AG04449 (cell line): ENCODE measurements at regions not wholly inside any gene's neighbourhood (a gene's known extent, or its start where the extent isn't known, plus 50 kb on each side); places are given as distances from the start of the nearest gene placed in this dataset.

Experiments used
- CTCF ChIA-PET: fragments of 350-600 bp; formaldehyde crosslinking; extraction: SDS; loops from one replicate; lab custom pipeline; 2021; ENCODE audit warnings: antibody characterized with exemption; lab: Yijun Ruan, JAX
- POLR2A ChIA-PET: fragments of 400-600, 350-600 bp; formaldehyde crosslinking; extraction: SDS; loops from one replicate; lab custom pipeline; 2020; ENCODE audit warnings: antibody characterized with exemption, inconsistent platforms; lab: Yijun Ruan, JAX
- DNase-seq: peaks from one replicate; pipeline ENCODE4 v3.0.0-alpha.2; 2010; ENCODE audit warnings: low read depth, low spot score
- H3K4me3 ChIP-seq: 2 replicates; pipeline ENCODE4 v1.5.1; 2011; ENCODE audit warnings: low read depth, mild to moderate bottlenecking, control low read depth, low read length
- TF ChIP-seq, protein P1 (sequence below): IDR thresholded peaks from one replicate; pipeline ENCODE4 v1.5.1; 2011; ENCODE audit warnings: mild to moderate bottlenecking, moderate library complexity, low read length, control low read depth, inconsistent platforms; ENCODE audit not compliant: insufficient read depth; ENCODE audit errors: missing control alignments

DNA sequence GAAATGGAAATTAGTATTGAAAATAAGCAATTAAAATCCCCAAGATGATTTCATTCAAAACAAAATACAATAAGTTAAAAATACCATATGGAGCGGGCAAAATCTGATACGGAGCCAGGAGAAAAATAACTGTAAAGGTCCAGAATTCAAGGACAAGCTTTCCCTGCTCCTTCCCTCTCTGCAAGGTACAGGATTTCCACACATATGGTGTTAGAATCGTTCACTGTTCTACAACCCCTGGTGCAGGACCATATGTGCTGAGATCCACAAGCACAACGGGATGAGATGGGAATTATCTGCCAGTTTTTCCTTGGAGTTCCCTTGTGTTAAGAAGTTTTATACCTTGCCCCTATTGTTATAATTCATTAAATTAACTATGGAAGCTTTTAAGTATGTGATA is 94.7 kb upstream of the DMAC1 start:
- TF ChIP-seq, protein P1, sequence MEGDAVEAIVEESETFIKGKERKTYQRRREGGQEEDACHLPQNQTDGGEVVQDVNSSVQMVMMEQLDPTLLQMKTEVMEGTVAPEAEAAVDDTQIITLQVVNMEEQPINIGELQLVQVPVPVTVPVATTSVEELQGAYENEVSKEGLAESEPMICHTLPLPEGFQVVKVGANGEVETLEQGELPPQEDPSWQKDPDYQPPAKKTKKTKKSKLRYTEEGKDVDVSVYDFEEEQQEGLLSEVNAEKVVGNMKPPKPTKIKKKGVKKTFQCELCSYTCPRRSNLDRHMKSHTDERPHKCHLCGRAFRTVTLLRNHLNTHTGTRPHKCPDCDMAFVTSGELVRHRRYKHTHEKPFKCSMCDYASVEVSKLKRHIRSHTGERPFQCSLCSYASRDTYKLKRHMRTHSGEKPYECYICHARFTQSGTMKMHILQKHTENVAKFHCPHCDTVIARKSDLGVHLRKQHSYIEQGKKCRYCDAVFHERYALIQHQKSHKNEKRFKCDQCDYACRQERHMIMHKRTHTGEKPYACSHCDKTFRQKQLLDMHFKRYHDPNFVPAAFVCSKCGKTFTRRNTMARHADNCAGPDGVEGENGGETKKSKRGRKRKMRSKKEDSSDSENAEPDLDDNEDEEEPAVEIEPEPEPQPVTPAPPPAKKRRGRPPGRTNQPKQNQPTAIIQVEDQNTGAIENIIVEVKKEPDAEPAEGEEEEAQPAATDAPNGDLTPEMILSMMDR, result no peak
- no peak overlapping the region for H3K4me3 ChIP-seq
- ChIA-PET POLR2A (no interaction called here), CTCF (no interaction called here)
- no peak for DNase-seq

DNA sequence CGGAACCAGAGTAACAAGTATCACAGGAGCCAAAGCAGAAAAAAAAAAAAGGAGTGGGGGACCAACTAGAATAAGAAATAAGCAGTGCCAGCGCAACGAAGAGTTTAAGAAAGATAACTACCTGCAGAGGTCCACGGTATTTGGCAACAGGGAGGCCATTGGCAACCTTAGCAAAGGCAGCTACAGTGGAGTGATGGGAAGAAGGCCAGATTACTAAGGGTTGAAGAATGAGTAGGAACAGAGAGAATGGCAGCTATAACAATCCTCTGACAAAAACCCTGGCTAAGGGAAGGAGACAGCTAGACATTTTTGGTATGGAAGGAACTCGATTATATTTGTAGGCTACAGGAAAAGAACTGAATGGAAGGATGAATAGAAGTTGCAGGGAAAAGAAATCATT is 93.4 kb upstream of the DMAC1 start:
- TF ChIP-seq, protein P1, result no peak
- ChIA-PET CTCF (no interaction called here), POLR2A (no interaction called here)
- DNase-seq, result no peak
- no peak overlapping the region for H3K4me3 ChIP-seq

DNA sequence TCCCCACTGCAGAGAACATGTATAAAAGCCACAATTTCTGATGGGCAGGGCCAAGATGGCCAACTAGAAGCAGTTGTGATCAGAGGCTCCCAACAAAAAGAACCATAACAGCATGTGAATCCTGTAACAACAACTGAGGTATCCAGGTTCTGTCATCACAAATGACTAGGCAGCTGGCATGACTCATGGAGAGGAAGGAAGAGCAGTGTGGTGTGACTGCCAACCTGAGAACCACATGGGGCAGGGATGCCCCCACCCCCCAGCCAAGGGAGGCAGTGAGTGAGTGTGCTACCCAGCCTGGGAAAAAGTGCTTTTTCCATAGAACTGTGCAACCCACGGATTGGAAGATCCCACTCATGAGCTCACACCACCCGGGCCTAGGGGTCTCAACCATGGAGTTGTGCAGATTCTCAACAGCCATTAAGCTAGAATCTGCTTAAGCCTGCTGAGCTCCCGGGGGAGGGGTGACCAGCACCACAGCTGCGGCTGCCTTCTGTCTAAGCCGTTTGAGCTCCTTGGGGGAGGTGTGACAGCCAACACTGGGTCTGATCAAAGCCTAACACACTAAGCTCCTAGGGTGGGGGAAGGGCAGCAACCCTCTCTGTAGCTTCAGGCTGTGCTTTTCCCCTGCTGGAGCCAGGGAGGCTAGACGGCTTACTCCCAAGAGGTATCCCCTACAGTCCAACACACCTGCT is 80.1 kb upstream of the DMAC1 start:
- DNase-seq, result no peak
- no peak overlapping the region for H3K4me3 ChIP-seq
- TF ChIP-seq, protein P1, result no peak
- ChIA-PET POLR2A (no interaction called here), CTCF (no interaction called here)

- POLR2A ChIA-PET, result no interaction called here
- CTCF ChIA-PET, result no interaction called here
These were observed 72.6 kb upstream of the DMAC1 start for GRCh38 chr9:7871977-7872730.

GRCh38 chr9:7869340-7869739 is 69.8 kb upstream of the DMAC1 start:
- ChIA-PET POLR2A (no interaction called here), CTCF (no interaction called here)
- TF ChIP-seq, protein P1, result no peak
- no peak for DNase-seq
- no peak overlapping the region for H3K4me3 ChIP-seq

More at GRCh38 chr9:7871977-7872730, 72.6 kb upstream of the DMAC1 start:
- TF ChIP-seq, protein P1, result no peak
- no peak overlapping the region for H3K4me3 ChIP-seq
- no peak for DNase-seq

- no peak for DNase-seq
These were observed 62.6 kb upstream of the DMAC1 start for GRCh38 chr9:7862170-7862569.

More at GRCh38 chr9:7862170-7862569, 62.6 kb upstream of the DMAC1 start:
- ChIA-PET POLR2A (no interaction called here), CTCF (no interaction called here)
- TF ChIP-seq, protein P1, result no peak
- H3K4me3 ChIP-seq, result no peak overlapping the region
